ENCODE measurements at regions not wholly inside any gene's neighbourhood (a gene's known extent, or its start where the extent isn't known, plus 50 kb on each side); places are given as distances from the start of the nearest gene placed in this dataset.

- ChIA-PET CTCF (no interaction called here), POLR2A (ENCODE audit: unreplicated experiment) (interaction anchor here (0.5 kb wide), 1 partner anchor 598 kb away, joined by 4 read pairs; no protein-coding TSS in a partner anchor)
- no peaks in the 10 kb centered on the region for H3K4me1 ChIP-seq (ENCODE audit: insufficient read depth, low read length)
- no peak overlapping the region for H3K4me3 ChIP-seq (ENCODE audit: low read length)
- H3K27ac ChIP-seq (ENCODE audit: low read length), result no peak overlapping the region
- H3K79me2 ChIP-seq (ENCODE audit: low read length), result no peaks in the 10 kb centered on the region
- ATAC-seq (no peak), DNase-seq (no peak)
- intact Hi-C loops (cut with micrococcal nuclease), result no loop called here
- TF ChIP-seq EZH2phosphoT487 (IDR thresholded peaks at IDR 0.05; ENCODE audit: borderline replicate concordance, low read length), result no peak
- no peak for TF ChIP-seq EZH2 (IDR thresholded peaks at IDR 0.05; ENCODE audit: low read length, unreplicated experiment)
- H3K36me3 ChIP-seq (ENCODE audit: low read depth, low read length), result no peaks in the 10 kb centered on the region
- H2AFZ ChIP-seq (ENCODE audit: low read length), result no peak overlapping the region
- no peaks in the 10 kb centered on the region for H3K9me3 ChIP-seq (ENCODE audit: low read length)
- H3F3A ChIP-seq (ENCODE audit: low read length, unreplicated experiment), result no peaks in the 10 kb centered on the region
- H3K9me2 ChIP-seq (replicated peaks; ENCODE audit: low read length), result no peaks in the 10 kb centered on the region
- peaks cover 19% of the 10 kb centered on the region; the same call in 1 of the 2 replicates for H3K27me3 ChIP-seq (ENCODE audit: low read length)
- H4K20me1 ChIP-seq (ENCODE audit: low read length), result no peaks in the 10 kb centered on the region
- BruUV-seq (replicated peaks), result no TSS peak
- no peak overlapping the region for H3K4me2 ChIP-seq (ENCODE audit: low read length)
- H3K9ac ChIP-seq (ENCODE audit: low read length), result no peak overlapping the region
These were observed 225.7 kb downstream of the FAM76B start for GRCh38 chr11:95563859-95564258.

DNA sequence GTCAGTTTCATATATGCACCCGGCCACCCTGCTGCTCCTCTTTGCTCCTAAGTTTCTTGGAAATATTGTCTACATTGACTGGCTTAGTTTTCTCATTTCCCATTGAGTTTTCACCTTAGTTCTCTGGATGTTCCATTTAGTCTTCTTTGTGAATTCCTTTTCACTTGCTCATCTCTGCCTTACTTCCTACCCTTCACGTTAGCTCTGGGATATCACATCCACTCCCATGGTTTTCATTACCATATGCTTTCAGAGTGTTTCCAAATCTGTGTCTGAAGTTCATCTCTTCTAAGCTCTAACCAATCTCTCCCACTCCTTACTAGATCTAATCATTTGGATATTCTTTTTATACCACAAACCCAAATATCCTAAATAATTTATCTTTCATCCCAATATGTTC, 226.4 kb downstream of the FAM76B start:
- Histone ChIP-seq H2AFZ (ENCODE audit: low read length) (no peak overlapping the region), H3K79me2 (ENCODE audit: low read length) (no peaks in the 10 kb centered on the region), H4K20me1 (ENCODE audit: low read length) (no peaks in the 10 kb centered on the region), H3K9me2 (replicated peaks; ENCODE audit: low read length) (no peaks in the 10 kb centered on the region), H3K27me3 (ENCODE audit: low read length) (peaks cover 22% of the 10 kb centered on the region; the same call in 1 of the 2 replicates), H3K9ac (ENCODE audit: low read length) (no peak overlapping the region), H3K36me3 (ENCODE audit: low read depth, low read length) (no peaks in the 10 kb centered on the region), H3K4me3 (ENCODE audit: low read length) (no peak overlapping the region), H3K27ac (ENCODE audit: low read length) (no peak overlapping the region), H3K4me2 (ENCODE audit: low read length) (no peak overlapping the region), H3F3A (ENCODE audit: low read length, unreplicated experiment) (no peaks in the 10 kb centered on the region), H3K9me3 (ENCODE audit: low read length) (no peaks in the 10 kb centered on the region), H3K4me1 (ENCODE audit: insufficient read depth, low read length) (no peaks in the 10 kb centered on the region)
- ChIA-PET POLR2A (ENCODE audit: unreplicated experiment) (no interaction called here), CTCF (no interaction called here)
- DNase-seq (no peak), ATAC-seq (no peak)
- intact Hi-C loops (cut with micrococcal nuclease), result no loop called here
- BruUV-seq (replicated peaks), result no TSS peak
- TF ChIP-seq EZH2 (IDR thresholded peaks at IDR 0.05; ENCODE audit: low read length, unreplicated experiment) (no peak), EZH2phosphoT487 (IDR thresholded peaks at IDR 0.05; ENCODE audit: borderline replicate concordance, low read length) (no peak)
- TF ChIP-seq, protein P1, sequence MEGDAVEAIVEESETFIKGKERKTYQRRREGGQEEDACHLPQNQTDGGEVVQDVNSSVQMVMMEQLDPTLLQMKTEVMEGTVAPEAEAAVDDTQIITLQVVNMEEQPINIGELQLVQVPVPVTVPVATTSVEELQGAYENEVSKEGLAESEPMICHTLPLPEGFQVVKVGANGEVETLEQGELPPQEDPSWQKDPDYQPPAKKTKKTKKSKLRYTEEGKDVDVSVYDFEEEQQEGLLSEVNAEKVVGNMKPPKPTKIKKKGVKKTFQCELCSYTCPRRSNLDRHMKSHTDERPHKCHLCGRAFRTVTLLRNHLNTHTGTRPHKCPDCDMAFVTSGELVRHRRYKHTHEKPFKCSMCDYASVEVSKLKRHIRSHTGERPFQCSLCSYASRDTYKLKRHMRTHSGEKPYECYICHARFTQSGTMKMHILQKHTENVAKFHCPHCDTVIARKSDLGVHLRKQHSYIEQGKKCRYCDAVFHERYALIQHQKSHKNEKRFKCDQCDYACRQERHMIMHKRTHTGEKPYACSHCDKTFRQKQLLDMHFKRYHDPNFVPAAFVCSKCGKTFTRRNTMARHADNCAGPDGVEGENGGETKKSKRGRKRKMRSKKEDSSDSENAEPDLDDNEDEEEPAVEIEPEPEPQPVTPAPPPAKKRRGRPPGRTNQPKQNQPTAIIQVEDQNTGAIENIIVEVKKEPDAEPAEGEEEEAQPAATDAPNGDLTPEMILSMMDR (conservative IDR thresholded peaks at IDR 0.05; ENCODE audit: low read depth, low read length), result no peak

DNA sequence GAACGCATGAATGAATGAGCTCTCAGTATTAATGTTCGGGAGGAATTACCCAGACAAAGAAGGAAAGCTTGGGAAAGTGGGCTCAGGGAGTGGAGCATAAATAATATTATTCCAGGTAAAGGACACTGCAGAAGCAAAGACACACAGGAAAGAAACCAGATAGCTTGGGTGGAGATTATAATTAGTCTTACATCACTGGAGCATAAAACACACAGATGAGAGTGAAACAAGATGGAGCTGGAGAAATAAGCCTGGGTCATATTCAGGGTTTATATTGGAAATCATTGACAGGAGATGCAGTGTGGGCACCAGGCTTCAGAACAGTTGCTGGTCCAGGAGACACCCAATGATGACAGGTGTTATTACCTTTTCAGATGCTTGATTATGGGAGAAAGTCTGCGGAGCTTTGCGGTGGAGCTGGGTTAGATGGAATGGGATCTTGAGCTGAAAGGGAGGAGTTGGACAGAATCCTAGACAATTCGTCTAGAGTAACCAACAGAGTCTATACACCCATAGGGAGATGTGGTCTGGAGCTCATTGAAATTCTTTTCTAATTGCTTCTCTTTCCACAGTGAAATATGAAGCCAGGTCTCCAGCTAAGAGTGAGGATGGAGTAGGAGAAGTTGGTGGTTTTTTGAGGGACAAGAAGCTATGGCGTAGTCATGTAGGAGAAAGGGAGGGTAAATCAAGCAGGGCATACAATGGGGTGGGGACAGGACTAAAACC, 227.2 kb downstream of the FAM76B start:
- Histone ChIP-seq H3K9ac (ENCODE audit: low read length) (no peak overlapping the region), H3K4me1 (ENCODE audit: insufficient read depth, low read length) (no peaks in the 10 kb centered on the region), H3K36me3 (ENCODE audit: low read depth, low read length) (no peaks in the 10 kb centered on the region), H3K9me3 (ENCODE audit: low read length) (no peaks in the 10 kb centered on the region), H3K79me2 (ENCODE audit: low read length) (no peaks in the 10 kb centered on the region), H3K27ac (ENCODE audit: low read length) (no peak overlapping the region), H4K20me1 (ENCODE audit: low read length) (no peaks in the 10 kb centered on the region), H3F3A (ENCODE audit: low read length, unreplicated experiment) (no peaks in the 10 kb centered on the region), H3K27me3 (ENCODE audit: low read length) (peaks cover 23% of the 10 kb centered on the region; the same call in 1 of the 2 replicates), H3K4me3 (ENCODE audit: low read length) (no peak overlapping the region), H2AFZ (ENCODE audit: low read length) (no peak overlapping the region), H3K9me2 (replicated peaks; ENCODE audit: low read length) (no peaks in the 10 kb centered on the region), H3K4me2 (ENCODE audit: low read length) (no peak overlapping the region)
- ATAC-seq (no peak), DNase-seq (no peak)
- ChIA-PET CTCF (no interaction called here), POLR2A (ENCODE audit: unreplicated experiment) (no interaction called here)
- no TSS peak for BruUV-seq (replicated peaks)
- TF ChIP-seq EZH2 (IDR thresholded peaks at IDR 0.05; ENCODE audit: low read length, unreplicated experiment) (no peak), EZH2phosphoT487 (IDR thresholded peaks at IDR 0.05; ENCODE audit: borderline replicate concordance, low read length) (no peak)
- TF ChIP-seq, protein P1 (conservative IDR thresholded peaks at IDR 0.05; ENCODE audit: low read depth, low read length), result no peak
- intact Hi-C loops (cut with micrococcal nuclease), result no loop called here
